Brain pericyte (primary cell): ENCODE measurements at regions not wholly inside any gene's neighbourhood (a gene's known extent, or its start where the extent isn't known, plus 50 kb on each side); places are given as distances from the start of the nearest gene placed in this dataset.
A peak's percentile ranks its signal among the peaks of the same experiment; 100 is the strongest.

Source experiments
- DNase-seq: peaks from one replicate; pipeline ENCODE4 v3.0.0-alpha.2; 2012; ENCODE audit warnings: low read depth, low spot score

DNA sequence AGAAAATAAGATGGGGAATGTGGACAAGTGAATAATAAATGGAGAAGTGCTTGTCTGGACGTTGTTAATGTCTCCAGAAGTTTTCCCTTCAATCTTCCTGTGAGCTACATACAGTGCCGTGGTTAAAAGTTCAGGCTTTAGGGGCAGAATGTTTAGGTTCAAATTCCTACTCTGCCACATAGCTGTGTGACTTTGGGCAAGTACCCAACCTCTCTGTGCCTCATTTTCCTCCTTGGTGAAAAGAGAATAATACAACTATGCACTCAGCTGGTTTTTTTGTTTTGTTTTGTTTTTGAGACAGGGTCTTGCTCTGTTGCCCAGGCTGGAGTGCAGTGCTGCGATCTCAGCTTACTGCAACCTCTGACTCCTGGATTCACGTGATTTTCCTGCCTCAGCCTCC lies 143.5 kb downstream of the CHIC2 start:
- DNase-seq = no peak

DNA sequence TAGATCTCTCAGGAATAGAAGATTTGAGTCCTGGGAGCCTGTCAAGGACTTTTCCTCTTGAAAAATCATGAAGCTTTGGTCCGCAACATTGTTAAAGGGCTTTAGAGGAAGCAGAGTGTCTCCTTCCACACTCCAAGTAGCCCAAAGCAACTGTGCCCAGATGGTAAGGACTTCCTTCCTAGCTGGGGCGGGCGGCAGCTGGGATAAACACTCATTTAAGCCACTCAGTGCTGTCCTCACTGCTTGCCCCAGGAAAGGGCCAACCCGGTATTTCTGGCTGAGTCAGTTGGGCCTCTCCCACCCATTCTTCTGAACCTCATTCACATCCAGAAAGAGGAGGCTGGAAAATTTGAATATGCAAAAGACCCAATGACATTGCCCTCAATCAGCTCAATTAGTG lies 144.3 kb downstream of the CHIC2 start:
- no peak for DNase-seq

- no peak for DNase-seq
These were observed 144.9 kb downstream of the CHIC2 start for GRCh38 chr4:53919535-53919934.

DNA sequence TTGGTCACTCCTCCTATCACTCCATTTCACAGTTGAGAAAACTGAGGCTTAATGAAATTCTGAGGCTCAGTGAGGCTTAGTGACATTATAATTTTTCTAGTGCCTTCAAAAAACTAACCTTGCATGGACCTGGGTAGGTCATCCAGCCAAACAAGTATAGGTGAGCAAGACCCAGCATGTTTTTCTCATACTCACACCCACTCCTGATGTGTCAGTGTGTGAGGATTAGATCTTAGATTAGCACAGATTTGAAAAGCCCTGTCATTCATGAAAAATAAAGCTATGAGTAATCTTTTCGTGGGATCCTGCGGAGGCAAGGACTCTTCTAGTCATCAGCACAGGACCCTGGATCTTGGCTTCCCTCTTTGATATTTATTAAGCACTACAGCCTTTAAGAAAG lies 146.7 kb downstream of the CHIC2 start:
- no peak for DNase-seq

- DNase-seq = no peak
These were observed 147.9 kb downstream of the CHIC2 start for GRCh38 chr4:53916431-53916889.

- DNase-seq = no peak
These were observed 149.9 kb downstream of the CHIC2 start for GRCh38 chr4:53914313-53915016.

DNA sequence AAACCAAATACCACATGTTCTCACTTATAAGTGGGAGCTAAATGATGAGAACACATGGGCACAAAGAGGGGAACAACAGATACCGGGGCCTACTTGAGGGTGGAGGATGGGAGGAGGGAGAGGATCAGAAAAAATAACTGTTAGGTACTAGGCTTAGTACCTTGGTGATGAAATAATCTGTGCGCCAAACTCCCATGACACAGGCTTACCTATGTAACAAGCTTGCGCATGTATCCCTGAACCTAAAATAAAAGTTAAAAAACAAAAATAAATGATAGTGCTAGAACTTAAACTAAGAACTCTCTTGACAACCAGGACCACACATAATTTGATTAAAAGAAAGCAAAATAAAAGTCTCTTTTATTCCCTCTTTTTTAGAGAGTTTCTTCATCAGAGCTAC lies 150.6 kb downstream of the CHIC2 start:
- no peak for DNase-seq

GRCh38 chr4:53912766-53913497 lies 151.5 kb downstream of the CHIC2 start:
- no peak for DNase-seq

GRCh38 chr4:53908661-53909078 lies 155.7 kb downstream of the CHIC2 start:
- DNase-seq = peak; percentile 55

- no peak for DNase-seq
These were observed 156.6 kb downstream of the CHIC2 start for GRCh38 chr4:53907772-53908171.

- no peak for DNase-seq
These were observed 157.7 kb downstream of the CHIC2 start for GRCh38 chr4:53906606-53907190.

- no peak for DNase-seq
These were observed 158.4 kb downstream of the CHIC2 start for GRCh38 chr4:53905941-53906377.

DNA sequence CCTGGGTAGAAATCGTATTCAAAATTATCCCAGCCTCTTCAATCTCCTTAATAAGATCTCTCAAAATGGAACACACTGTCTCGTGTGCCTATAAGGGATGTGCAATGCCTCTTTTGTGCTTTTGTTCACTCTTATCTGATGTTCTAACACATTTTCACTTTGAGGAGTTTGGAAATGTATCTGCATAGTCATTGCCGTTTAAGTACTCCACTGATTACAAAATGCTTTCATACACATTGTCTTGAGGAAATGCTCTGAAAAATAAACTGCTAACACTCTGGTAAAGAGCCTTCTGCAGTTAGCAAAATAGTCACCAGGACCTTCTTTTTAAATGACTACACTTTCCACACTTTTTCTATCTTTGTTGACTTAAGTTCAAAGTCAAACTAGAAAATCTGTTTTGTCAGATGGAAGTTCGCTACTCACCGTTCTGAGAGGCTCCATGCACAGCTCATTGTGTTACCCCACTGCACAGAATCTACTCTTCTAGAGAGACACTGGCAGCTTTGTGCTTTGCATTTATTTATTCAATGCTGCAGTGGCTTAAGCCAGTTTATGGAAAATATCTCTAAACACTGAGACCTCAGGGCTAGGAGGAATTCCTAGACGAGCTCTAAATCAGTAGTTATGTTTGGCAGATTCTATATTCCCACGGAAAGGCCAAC lies 159.0 kb downstream of the CHIC2 start:
- no peak for DNase-seq

- no peak for DNase-seq
These were observed 161.6 kb downstream of the CHIC2 start for GRCh38 chr4:53902786-53903185.

- DNase-seq = no peak
These were observed 164.1 kb downstream of the CHIC2 start for GRCh38 chr4:53900271-53900649.

- DNase-seq = peak; percentile 73
These were observed 164.7 kb downstream of the CHIC2 start for GRCh38 chr4:53899586-53900270.

GRCh38 chr4:53895137-53895536 lies 169.3 kb downstream of the CHIC2 start:
- no peak for DNase-seq

DNA sequence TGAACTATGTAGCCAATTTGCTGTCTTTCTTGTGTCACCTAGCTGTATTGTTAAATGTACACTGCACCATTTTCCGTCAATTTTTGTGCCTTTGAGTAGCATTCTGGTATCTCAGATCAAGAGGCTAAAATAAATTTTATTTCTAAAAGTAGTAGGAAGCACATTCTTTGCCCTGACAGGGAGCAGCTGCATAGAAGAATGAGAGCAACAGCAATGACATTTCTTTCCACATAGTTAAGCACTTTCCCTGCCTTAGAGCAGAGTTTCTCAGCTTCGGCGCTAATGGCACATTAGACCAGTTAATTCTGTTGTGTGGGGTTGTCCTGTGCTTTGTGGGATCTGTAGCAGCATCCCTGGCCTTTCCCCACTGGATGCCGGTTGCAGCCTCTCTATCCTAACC lies 173.9 kb downstream of the CHIC2 start:
- no peak for DNase-seq

DNA sequence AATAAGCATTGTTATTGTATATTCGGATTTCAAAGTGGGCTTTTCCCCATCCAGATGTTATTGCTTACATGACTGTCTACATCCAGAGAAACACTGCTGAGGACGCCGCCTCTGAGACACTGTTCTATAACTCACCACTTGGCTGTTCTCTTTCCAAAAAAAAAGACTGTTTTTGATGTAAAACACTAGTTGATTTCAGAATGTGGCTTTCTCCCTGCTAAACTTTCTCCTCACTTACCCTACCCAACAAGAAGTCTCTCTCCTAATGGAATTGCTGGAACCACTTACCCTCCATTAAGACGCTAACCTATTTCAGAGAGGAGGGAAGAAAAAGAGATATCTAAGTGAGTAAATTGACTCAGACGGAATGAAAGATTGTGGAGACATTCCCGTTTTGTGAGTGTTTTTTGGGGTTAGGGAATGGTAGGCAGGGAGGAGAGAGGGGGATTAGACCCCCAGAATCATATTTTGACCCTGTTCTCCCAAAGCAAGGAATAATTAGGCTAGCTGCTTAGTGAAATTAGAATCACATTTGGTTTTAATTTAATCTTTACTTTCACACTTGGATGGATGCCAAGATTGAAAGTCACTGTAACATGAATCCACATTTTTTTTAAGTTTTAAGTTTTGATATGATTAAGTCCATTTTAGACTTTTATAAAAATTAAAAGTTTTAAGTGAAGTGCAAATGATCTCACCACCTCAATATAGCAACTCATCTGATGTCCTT lies 174.9 kb downstream of the CHIC2 start:
- DNase-seq = no peak

GRCh38 chr4:53886090-53886489 lies 178.3 kb downstream of the CHIC2 start:
- no peak for DNase-seq

GRCh38 chr4:53885668-53886067 lies 178.7 kb downstream of the CHIC2 start:
- no peak for DNase-seq
